Activated effector memory CD4-positive, alpha-beta T cell treated with Interleukin-2 at 50 U/mL for 16 hours (primary cell): ENCODE measurements at regions not wholly inside any gene's neighbourhood (a gene's known extent, or its start where the extent isn't known, plus 50 kb on each side); places are given as distances from the start of the nearest gene placed in this dataset.

Experiments
- DNase-seq: peaks from one replicate; pipeline ENCODE4 v3.0.0-alpha.2; 2020

DNA sequence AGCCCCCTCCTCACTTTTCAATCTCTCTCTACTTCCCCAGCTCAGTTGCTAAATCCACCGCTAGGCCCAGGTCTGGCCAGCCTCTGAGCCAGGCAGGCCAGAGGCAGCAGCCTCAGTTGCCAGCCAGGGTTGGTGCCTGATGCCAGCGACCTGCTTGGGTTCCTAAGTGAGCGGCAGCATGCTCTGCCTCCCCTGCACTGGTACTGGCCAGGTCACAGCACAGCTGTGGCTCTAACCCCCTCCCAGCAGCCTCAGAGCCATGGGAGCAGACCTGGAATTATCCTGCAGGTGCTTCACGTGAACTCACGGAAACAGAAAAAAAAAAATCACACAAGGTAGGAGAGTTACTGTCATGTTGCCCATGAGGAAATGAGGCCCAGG is 82.5 kb upstream of the ATF3 start:
- no peak for DNase-seq

DNA sequence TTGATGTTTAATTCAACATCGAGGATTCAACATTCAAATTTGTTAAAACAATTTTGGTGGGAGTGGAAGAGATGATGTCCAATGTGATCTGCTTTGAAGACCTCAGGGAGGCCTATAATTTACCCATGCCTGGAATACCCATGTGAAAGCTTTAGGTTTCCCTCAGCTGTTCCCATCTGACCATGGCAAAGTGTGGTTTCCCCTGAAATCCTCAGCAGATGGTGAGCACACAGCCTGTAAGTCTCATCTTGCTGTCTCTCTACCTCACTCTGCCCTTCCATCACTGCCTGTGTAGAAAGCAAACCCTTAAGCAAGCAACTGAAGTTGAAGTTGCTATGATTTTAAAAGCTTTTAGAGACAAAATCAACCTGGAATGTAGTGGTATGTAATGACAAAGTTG is 80.1 kb upstream of the ATF3 start:
- DNase-seq, result no peak

DNA sequence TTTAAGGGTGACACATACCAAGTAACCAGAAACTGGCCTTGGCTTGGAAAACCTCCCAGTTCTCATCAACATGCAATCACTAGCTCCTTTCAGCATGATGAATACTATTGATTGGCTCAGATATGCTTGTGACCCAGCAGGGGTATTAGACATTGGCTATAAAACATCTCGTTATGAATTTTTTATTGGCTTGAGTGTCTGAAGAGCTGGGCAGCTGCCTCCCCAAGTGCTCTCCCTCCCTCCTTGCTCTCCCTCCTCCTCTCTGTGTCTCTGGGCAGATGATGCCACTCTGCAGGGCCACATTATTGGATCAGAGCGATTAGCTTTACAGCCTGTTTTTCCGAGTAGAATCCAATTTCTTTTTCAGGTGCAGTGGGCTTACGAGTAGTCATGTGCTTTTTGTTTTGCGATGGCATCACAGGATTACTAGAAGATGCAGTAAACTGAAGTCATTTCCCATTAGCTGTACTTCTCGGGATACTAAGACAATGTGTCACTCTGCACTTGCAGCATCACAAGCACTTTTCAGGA is 79.3 kb upstream of the ATF3 start:
- DNase-seq, result no peak

DNA sequence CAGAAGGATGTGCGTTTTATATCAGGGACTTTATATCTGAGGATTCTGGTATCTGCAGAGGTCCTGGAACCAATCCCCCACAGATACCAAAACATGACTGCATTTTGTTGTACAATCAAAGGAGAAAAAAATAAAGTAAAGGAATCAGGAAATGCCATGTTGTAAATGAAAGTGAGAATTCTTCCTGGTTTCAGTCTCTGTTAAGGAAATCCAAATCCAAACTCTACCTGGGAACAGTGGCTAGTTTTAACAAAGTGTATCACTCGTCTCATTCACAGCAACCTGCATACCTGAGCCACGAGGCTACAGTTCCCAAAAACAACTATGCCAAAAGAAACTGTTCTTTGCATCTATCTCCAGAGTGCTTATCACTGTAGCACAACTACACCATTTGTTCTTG is 77.3 kb upstream of the ATF3 start:
- DNase-seq, result no peak

DNA sequence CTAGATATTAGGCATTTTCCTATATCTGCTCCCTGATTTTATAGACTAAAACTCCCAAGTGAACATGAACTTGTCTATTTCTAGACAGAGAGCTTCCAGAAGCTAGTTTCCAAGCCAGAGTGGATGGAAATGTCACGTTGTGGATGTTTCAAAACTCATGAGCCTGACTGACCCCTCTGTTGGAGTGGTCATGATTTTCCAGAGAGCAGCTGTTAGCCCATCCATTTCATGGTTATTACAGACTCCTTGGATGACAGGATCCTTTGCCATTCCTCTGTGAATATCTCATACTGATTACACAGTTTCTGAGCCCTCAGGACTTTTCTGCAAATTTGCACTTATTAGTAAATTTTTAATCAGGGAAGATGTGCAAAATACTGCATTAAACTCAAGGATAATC is 76.8 kb upstream of the ATF3 start:
- no peak for DNase-seq

DNA sequence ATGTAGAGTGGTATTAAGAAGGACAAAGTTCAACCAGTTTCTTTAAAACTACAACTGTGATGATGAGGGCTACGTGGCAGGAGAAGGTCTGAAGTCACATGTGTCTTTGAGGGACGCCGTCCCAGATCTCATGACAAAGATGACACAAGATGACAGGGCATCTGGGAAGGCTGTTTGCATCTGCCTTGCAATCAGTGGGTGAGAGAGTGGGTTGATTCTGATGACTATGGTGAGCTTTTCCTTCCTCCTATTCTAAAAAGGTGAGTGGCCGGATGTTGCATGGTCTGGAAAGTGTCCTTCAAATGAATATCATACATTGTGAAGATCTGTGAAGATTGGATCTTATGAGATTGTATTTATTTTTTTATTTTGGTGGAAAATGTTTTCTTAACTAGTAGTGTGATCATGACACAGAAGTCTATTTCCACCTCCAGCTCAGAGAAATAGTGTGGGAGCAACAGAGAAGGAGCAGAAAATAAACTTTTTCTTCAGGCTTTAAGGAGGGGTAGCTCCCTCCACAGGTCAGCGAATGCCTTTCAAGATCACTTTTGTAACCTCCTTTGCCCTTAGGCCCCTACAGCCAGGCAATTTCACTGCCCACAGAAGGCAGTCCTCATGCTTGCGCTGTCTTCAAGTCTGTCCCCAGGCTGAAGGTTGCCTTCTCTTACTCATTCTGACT is 76.0 kb upstream of the ATF3 start:
- DNase-seq, result no peak

DNA sequence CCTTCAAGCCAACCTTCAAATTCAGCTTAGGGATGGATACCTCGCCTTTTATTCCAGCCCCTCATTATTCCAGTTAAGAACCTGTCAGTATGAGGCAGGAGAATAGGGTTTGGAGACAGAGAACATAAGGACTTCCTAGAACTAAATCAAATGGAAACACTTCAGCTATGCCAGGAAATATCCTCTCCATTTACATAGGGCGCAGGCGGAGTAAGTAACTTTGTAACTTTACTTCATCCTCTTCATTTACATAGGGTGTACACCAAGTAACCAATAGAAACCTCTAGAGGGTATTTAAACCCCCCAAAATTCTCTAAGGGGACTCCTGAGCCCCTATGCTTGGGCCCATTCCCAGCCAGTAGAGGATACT is 75.4 kb upstream of the ATF3 start:
- no peak for DNase-seq

DNA sequence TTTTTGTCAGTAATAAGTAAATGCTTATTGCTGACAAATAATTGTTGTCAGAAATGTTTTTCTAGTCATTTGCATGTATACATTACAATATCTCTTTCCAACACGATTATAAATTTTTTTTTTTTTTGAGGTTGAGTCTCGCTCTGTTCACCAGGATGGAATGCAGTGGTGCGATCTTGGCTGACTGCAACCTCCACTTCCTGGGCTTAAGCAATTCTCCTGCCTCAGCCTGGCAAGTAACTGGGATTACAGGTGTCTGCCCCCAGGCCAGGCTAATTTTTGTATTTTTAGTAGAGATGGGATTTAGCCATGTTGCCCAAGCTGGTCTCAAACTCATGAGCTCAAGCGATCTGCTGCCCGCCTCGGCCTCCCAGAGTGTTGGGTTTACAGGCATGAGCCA is 72.0 kb upstream of the ATF3 start:
- DNase-seq, result no peak

DNA sequence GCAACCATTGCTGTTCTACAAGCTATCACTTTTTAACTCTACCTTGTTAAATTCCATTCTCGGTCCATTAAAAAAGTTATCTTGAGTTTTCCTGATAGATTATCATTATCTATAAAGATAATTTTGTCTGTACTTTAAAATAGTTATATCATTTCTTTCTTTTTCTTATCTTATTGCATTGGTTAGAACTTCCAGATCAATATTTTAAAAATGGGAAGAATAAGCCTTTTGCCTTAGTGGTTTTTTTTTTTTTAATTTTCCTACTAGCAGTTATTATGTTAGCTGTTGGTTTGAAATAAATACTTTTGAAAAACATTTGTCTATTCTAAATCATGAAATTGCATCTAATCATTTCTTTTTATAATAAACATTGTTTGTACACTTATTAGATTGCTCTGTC is 71.0 kb upstream of the ATF3 start:
- DNase-seq, result no peak

DNA sequence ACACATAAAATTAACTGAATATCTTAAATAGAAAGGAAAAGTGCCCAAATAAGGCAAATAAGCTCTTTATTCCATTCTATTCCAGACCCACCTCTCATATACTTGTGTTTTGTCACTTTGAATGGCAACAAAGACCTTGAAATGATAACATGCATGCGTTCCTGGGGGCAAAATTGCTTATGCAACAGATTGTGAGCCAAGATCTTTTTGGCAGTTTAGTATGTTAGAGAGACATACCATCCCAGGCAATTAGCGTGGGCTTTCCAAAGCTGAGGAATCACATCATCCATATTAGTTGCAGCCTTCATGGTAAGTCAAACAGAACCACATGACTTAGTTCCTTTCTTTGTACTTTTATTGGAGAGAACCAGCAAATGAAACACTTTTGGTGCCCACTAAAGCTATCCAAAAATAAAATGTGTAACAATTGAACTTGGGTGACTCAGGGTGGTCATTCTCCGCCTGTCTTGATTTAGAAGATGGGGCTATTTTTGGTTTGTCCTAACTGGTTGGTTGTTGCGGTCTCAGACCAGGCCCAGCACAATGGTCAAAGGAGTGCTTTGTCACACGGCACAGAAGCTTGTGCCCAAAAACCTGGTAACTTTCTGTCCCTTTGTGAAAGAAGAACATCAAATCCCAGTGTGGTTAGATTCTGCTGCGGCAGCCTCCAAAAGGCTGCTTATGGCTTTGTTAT is 68.7 kb upstream of the ATF3 start:
- no peak for DNase-seq

DNA sequence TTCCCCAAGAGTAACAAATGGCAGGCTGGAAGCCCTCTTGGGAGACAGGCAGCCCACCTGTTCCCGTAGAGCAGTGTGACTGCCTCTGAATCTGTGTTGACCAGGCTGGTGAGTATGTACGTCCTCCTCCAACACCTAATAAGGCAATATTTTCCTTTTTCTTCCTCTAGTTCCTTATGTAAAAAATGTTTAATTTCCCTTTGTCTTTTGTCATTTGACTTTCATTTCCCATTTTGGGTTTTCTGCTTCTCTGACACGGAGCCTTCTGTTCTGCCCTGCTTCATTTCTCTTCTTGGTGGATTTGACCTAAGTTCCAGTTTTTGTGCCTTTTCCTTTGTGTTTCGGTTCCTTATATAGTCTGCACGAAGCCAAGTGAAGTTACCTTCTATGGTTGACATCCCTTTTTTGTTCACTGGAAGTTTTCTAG is 65.8 kb upstream of the ATF3 start:
- no peak for DNase-seq

DNA sequence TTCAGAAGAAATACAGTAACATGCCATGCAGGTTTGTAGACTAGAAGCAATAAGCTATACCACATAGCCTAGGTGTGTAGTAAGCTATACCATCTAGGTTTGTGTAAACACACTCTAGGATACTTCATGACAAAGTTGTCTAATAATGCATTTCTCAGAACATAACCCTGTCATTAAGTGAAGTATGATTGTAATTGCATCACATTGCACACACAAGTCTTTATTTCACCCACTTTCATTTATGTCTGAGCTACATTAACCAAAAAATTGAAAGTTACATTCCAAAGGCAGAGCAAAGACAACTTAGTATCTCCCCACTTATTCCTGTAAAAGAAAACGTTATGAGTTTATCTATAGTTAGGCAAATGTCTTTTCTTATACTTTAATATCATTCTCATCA is 64.5 kb upstream of the ATF3 start:
- DNase-seq, result no peak

DNA sequence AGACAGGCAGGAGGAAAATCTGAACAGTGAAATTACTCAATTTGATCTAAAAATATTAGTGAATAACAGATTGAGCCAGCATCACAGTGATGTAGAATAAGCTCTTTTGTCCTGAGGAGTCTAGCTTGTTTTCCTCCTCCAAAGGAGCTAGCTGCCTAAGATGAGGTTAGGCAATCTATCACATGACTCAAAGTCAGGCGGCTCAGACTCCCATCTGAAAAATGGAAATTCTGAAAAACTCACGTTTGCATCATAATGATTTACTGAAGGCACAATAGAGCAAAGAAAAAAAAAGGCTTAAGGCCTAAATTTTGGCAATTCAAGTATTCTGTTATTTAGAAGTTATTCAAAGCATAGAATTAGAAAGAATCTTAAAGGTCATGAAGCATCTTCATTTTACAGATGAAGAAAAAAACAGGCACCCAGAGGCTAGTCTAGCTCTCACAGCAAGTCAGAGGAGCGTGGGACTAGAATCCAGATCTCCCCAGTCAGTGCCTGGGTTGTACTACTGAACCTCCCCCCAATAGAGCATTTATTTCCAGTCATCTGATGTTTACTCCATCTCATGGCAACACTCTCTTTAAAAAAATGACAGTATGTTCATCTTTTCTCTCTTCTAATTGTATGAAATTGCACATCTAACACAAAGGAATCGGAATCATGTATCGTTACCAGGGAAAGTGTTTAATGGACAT is 62.5 kb upstream of the ATF3 start:
- DNase-seq, result no peak

DNA sequence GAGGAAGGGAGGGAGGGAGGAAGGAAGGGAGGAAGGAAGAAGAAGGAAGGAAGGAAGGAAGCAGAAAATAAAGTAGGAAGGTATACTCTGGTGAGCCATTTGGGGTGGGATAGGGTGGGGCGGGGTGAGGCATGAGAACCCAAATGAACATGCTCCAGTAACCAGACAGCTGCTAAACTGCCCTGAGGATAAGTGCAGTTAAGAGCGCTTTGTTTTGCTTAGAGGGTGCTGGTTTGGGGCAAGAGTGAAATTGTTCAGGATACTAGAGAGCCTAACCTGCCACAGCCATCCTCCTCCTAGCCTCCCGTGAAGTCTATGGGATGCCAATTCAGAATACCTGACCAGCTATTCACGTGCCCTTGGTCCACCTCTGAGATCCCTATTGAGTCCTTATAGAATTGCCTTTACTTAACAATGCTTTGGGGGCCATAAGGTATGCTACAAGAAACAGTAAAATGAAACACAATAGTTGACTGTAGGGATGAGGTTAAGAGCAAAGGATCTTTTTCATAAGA is 59.0 kb upstream of the ATF3 start:
- DNase-seq, result no peak

DNA sequence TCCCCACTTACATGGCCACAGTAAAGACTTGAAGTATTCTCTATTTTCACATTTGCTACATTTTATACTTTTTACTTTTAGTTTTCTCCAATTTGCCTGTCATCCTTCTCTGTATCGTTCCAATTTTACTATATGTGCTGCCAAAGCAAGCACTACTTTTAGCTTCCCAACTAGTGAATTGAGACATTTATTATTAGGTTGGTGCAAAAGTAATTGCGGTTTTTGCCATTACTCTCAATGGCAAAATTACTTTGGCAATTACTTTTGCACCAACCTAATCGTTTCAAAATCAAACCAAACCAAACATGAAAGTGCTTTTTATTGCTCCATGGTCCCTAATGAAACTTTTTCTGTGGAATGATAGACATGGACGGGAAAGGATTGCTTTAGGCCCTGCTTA is 56.6 kb upstream of the ATF3 start:
- no peak for DNase-seq

DNA sequence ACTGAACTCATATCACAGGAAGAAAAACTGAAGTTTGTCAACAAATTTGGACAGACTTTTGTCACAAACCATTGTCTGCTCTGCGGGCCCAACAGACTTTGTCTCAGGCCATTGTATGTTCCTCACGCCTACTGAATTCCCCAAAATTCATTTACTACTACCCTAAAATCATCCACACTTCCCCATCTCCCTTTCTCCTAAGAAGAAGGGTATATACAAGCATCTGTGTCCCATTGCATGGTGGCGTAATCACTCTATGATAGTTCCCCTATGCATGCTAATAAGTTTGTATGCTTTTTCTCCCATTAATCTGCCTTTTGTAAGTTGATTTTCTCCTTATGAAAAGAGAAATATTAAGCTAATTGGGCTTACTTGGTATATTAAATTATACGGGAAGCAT is 54.9 kb upstream of the ATF3 start:
- DNase-seq, result no peak

DNA sequence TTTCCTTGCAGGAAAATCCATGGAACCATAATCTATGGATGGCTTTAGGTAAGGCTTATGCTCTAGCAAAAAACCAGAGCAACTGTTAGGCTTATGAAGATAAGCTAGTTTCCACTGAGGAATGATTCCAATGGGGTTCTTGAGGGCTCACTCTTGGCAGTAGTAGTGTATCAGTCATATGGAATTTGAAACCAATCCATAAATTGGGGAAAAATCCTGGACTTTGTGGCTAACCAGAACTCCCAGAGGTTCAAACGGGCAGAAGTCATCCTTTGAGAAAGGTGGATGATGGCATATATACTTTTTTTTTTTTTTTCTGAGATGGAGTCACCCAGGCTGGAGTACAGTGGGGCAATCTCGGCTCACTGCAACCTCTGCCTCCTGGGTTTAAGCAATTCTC is 54.2 kb upstream of the ATF3 start:
- no peak for DNase-seq

DNA sequence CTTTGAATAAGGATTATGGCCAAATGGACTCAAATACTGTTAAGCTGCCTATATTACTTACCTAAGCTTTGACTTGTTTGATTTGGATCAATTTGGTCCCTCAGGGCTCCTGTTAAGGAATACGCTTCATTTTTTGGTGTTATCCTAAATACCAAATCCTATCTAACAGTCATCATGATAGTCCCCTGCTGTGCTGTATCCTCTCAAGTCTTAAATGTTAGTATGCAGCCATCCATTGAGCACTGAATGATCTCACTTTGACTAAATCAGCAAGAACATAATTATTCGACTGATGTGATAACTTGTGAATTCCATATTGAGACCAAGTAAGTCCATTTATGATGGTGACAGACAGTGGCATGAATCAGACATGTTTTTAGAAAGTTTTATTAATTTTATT is 53.1 kb upstream of the ATF3 start:
- no peak for DNase-seq

DNA sequence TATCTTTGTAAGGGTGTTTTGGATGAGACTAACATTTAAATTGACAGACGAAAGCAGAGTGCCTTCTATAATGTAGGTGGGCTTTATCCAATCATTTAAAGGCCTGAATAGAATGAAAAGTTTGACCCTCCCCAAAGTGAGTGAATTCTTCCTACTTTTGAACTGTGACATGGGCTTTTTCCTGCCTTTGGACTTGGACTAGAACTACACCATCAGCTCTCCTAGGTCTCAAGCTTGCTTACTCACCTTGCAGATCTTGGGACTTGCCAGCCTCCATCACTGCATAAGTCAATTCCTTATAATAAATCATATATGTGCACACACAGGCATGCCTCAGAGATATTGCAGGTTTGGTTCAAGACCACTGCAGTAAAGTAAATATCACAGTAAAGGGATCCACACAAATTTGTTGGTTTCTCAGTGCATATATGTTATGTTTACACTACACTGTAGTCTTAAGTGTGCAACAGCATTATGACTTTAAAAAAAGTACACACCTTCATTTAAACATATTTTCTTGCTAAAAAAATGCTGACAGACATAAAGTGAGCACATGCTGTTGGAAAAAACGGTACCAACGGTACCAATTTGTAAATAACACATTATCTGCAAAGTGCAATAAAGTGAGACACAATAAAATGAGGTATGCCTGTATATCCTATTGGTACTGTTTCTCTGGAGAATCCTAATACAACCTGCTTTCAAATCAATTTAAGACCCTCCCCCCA is 51.6 kb upstream of the ATF3 start:
- DNase-seq, result no peak

DNA sequence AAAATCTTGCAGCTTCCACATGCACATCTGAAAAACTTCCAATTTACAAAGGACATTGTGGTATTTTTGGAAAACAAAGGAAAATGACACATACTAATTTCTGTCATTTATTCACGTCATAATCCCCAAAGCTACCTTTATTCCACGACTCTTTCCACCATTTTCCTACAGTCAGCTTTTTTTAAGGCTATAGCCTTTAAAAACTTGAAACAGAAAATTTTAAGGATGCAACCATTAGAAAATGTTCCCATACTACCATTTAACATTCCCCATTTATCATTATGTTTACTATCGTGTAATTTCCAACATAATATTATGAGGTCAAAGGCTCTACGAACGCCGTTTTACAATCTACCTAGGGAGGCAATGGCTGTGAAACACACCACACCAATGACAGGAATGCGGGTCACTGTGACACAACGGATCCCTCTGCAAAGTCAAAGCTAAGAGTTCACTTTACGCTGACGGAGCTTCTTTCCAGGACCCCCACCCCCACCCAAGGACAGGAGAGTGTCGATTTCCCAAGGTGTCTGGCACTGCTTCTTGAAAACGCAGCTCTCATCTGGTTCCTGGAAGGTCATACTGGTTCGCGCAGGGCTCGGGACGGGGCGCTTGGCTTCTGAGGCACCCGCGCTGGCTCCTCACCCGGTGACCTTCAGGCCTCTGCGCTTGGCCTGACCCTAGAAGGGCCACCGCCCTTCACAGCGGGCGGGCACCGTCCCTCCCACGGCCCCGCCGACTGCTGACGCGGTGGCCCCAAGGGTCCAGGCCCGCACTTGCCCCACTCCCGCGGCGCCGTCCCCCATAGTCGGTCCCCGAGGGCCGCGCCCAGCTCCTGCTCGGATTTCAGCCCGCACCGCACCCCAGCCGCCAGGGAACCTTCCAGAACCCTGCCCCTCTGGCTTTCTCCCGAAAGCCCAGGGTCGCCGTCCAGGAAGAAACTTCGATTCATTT is 50.5 kb upstream of the ATF3 start:
- no peak for DNase-seq

DNA sequence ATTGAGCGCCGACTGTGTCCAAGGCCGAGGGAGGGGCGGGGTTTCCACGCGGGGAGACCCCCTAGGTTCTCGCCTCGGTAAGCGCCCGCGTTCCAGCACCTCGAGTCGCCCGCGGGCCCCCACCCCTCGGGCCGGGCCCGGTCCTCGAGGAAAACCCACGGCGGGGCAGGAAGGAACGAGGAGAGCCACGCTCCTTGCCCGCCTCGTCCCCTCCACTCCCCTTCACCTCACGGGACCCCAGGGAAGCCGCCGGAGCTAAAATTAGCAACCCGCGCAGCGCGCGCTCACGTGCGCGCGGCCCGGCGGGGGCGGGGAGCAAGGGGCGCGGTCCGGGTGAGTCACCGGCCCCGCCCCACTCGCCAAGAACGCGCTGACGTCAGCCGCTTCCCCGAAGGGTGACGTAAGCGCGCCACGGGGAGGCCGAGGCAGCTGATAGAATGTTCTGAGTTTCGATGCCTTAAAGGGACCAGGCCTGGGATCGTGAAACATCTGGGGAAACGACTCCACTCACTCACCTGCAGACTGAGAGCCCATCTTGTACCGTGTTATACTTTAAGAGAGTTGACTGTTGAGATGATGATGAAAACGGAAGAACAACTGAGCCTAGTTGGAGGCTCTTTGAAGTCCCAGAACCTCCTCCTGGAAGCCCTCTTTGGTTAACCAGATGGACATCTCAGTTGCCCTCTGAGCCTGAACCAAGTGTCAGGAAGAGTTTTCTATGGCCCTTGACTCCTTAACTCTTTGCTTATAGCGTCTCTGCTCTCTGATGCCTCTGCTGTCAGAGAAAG is 49.7 kb upstream of the ATF3 start:
- DNase-seq, result peak; percentile 87
